Endothelial cell (in vitro differentiated cells): ENCODE measurements at regions not wholly inside any gene's neighbourhood (a gene's known extent, or its start where the extent isn't known, plus 50 kb on each side); places are given as distances from the start of the nearest gene placed in this dataset.

ENCODE experiments used
- DNase-seq: peaks from one replicate; pipeline ENCODE4 v3.0.0; 2021; ENCODE audit warnings: low spot score
- H3K27ac Mint-ChIP-seq: one replicate; pipeline ENCODE4 v1.8.0; 2021; ENCODE audit warnings: mixed read lengths, inconsistent platforms; ENCODE audit not compliant: unreplicated experiment
- H3K27me3 Mint-ChIP-seq: one replicate; pipeline ENCODE4 v1.8.0; 2021; ENCODE audit warnings: mild to moderate bottlenecking, moderate library complexity, mixed read lengths, inconsistent platforms; ENCODE audit not compliant: unreplicated experiment
- H3K36me3 Mint-ChIP-seq: one replicate; pipeline ENCODE4 v1.8.0; 2021; ENCODE audit warnings: mild to moderate bottlenecking, low read depth, mixed read lengths, inconsistent platforms; ENCODE audit not compliant: unreplicated experiment
- H3K4me1 Mint-ChIP-seq: one replicate; pipeline ENCODE4 v1.8.0; 2021; ENCODE audit warnings: mild to moderate bottlenecking, mixed read lengths, inconsistent platforms; ENCODE audit not compliant: unreplicated experiment
- H3K4me3 Mint-ChIP-seq: one replicate; pipeline ENCODE4 v1.8.0; 2021; ENCODE audit warnings: mild to moderate bottlenecking, mixed read lengths, inconsistent platforms; ENCODE audit not compliant: unreplicated experiment
- H3K9me3 Mint-ChIP-seq: one replicate; pipeline ENCODE4 v1.8.0; 2021; ENCODE audit warnings: mixed read lengths, inconsistent platforms; ENCODE audit not compliant: unreplicated experiment
- CTCF ChIP-seq: fragments of 200-600 bp; sonication (generic); IDR thresholded peaks from one replicate; pipeline ENCODE4 v1.5.0; 2021; ENCODE audit warnings: antibody characterized with exemption; ENCODE audit not compliant: unreplicated experiment

GRCh38 chr7:47221826-47222225 is 360.1 kb downstream of the TNS3 start:
- Mint-ChIP-seq H3K36me3 (no peaks in the 10 kb centered on the region), H3K9me3 (no peaks in the 10 kb centered on the region), H3K4me1 (peaks cover 19% of the 10 kb centered on the region), H3K27me3 (peaks cover 8% of the 10 kb centered on the region), H3K27ac (no peak overlapping the region), H3K4me3 (no peak overlapping the region)
- DNase-seq = no peak
- TF ChIP-seq CTCF = no peak

GRCh38 chr7:47218378-47219176 is 363.3 kb downstream of the TNS3 start:
- no peak overlapping the region for H3K27ac Mint-ChIP-seq
- DNase-seq = no peak
- no peaks in the 10 kb centered on the region for H3K9me3 Mint-ChIP-seq
- no peak overlapping the region for H3K4me3 Mint-ChIP-seq
- H3K36me3 Mint-ChIP-seq = no peaks in the 10 kb centered on the region
- TF ChIP-seq CTCF = no peak
- H3K4me1 Mint-ChIP-seq = no peaks in the 10 kb centered on the region
- H3K27me3 Mint-ChIP-seq = peaks cover 5% of the 10 kb centered on the region

DNA sequence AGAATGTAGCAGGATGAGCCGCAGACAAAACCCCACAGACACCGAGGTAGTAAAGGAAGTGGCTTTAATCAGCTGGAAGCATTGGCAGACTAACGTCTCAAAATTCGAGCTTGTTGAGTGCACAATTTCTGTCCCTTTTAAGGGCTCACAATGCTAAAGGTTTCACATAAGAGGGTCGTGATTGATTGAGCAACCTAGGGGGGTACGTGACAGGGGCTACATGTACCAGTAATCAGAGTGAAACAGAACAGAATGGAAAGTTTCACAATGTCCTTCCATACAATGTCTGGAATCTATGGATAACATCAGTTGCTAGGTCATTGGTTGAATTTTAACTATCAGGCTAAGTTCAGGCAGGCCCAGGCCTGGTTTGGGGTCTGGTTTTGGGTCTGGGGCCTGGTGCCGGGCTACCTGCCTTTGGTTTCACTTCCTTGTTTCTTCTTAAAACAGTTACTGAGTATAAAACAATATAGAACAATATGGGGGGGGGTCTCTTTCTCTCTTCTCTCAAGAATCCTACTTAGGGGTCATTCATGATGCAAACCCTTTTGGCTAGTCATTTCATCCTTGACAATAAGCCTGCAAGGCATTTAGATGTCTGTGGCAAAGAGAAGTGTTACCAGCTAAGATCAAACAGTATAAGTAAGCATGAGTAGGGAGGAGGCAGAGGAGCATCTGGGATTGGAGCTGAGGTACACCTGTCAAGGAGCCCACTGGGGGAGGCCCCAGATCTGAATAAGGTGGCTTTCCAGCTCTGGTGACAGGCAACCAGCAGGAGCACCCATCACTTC is 364.1 kb downstream of the TNS3 start:
- Mint-ChIP-seq H3K4me1 (no peaks in the 10 kb centered on the region), H3K9me3 (no peaks in the 10 kb centered on the region), H3K27me3 (peaks cover 5% of the 10 kb centered on the region), H3K36me3 (no peaks in the 10 kb centered on the region), H3K27ac (no peak overlapping the region), H3K4me3 (no peak overlapping the region)
- DNase-seq = no peak
- TF ChIP-seq CTCF = no peak

DNA sequence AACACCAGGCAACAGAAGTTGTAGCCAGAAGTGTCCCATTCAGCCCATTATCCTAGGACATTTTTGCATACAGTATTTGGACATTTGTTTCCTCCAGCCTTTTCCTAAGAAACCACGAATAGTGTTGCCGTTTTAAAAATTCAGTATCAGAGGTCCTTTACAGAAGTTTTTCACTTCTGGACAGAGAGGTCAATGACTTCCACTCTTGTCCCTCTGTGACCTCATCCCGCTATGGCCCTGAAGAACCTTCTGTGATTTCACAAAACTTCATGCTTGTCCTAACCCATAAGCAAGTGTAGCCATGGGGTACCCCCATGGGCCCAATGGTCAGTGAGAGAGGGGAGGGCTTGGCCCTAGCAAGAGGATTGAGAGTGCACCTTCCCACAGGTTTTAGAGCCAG is 364.8 kb downstream of the TNS3 start:
- no peak for TF ChIP-seq CTCF
- no peak for DNase-seq
- no peaks in the 10 kb centered on the region for H3K4me1 Mint-ChIP-seq
- no peaks in the 10 kb centered on the region for H3K36me3 Mint-ChIP-seq
- no peak overlapping the region for H3K4me3 Mint-ChIP-seq
- H3K9me3 Mint-ChIP-seq = no peaks in the 10 kb centered on the region
- peaks cover 5% of the 10 kb centered on the region for H3K27me3 Mint-ChIP-seq
- H3K27ac Mint-ChIP-seq = no peak overlapping the region

DNA sequence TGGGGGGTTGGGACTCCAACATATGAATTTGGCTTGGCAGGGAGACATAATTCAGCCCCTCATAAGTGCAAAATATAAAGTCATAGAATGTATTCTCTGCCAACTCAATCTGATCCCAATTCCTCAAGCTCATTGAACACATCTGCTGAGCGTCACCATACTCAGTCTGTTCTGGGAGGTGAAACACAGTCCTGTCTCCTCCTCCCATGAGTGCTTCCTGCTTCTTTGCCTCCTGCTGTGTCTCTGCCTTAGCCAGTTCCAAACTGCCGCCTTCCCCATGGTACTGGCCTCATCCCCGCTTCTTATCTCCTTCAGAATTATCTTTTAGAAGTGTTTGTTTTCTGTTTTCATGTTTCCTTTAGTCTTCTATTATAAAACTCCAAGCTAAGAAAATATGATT is 365.5 kb downstream of the TNS3 start:
- no peak for TF ChIP-seq CTCF
- Mint-ChIP-seq H3K27ac (no peak overlapping the region), H3K9me3 (no peaks in the 10 kb centered on the region), H3K4me1 (no peaks in the 10 kb centered on the region), H3K4me3 (no peak overlapping the region), H3K36me3 (no peaks in the 10 kb centered on the region), H3K27me3 (peaks cover 5% of the 10 kb centered on the region)
- DNase-seq = no peak
